GM18868 (cell line): ENCODE measurements at regions not wholly inside any gene's neighbourhood (a gene's known extent, or its start where the extent isn't known, plus 50 kb on each side); places are given as distances from the start of the nearest gene placed in this dataset.

ENCODE experiments used
- ATAC-seq: cut with Tn5 transposase; IDR thresholded peaks from one replicate; pipeline ENCODE4 v1.9.1; 2021; ENCODE audit warnings: mild to moderate bottlenecking, moderate library complexity; ENCODE audit not compliant: unreplicated experiment

DNA sequence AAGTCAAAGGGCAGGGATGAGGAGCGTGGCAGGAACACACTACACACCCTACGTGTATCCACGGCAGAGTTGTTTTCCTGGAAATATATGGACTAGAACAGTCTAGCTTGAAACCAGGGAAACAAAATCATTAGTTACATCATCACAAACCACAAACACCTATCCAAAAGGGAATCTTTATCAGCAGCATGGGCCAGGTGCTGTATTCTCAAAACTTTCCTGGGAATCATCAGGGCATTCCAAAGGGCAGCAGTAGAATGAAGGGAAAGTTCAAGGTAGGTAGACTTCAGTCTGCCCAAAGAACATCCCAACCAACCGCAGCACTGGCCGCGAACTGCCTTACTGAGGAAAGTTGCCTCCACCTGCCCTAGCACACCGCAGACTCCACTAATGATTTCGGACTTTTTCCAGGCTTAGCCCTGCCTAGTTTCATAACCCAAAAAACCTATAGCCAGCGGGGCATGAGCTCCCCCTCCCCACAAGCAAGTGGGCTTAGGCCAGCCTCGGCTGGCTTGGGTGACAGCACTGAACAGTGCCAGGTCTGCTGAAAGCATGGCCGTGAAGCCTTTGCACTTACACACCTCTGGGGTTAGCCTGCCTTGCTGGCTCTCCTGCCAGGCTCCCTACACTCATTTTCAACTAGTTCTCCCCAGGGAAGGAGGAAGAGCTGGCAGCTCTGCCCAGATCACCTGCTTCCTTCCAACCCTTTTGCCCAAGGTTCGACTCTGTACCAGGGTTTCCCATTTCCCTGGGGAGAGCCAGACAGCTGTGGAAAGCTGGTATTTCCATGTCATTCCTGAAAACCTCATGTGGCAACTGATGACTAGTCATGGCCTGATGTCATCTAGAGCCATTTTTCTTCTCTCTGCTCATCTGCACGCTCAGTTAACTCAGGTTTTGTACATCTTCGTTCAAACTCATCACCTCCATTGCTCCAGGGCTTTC is 77.3 kb upstream of the UBAC2 start:
- ATAC-seq = no peak

DNA sequence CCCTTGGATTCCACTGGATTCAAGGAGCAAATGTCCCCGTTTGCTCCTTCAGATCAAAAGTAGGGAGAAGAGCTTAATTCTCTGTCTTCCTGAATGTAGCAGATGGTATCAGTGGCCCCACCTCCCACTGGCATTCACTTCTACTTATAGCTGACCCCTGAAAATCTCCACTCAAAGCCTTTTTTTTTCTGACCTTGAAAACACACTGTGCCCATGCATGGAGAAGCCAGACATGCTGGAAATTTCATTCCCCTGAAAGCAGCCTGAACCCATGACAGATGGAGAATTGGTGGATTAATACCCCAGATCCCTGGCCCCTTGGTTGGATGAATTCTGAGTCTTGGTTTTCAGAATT is 76.6 kb upstream of the UBAC2 start:
- no peak for ATAC-seq

DNA sequence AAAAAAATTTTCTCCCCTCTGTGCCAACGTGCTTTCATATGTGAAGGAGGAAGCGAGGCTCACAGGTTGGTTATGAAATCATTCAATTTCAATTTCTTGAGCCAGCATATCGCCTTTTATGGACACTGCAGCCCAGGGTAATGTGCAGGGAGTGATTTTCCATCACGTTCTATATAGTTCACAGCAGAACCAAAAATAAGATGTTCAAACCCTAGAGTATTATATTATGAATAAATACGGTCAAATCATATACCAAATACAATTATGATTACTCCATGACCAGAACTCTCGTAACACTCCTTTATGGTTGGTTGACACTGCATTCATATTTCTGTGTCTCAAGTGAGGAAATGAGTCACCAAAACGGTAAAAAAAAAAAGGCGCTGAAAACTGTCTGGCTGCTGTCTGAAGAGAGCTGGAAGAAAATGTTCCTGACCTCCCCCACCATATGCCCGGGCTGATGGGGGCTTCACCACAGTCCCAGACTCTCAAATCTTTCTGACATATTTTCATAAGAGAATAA is 75.8 kb upstream of the UBAC2 start:
- peak; percentile 77 for ATAC-seq

DNA sequence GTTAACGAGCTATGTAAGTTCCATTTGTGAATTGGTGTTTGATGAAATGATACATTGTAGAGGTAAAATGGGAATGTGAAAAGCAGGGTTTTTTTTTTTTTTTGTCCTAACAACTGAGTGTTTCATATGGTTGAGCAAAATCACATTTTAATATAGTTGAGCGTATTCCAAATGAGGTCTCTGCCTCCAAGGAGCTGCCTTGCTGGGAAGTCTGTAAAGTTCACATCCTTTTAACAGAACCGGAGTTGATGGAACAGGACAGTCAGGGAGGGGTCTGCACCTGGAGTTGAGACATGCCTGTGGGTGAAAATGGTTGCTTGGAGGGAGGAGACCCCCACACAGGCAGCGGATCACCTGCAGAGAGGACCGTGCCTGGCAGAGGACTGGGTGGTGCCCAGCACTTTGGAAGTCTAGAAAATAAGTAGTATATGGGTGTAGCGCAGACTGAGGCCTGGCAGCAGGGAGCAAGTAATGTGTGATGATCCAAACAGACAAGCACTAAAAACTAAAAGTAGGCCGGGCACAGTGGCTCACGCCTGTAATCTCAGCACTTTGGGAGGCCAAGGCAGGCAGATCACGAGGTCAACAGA is 75.2 kb upstream of the UBAC2 start:
- no peak for ATAC-seq

DNA sequence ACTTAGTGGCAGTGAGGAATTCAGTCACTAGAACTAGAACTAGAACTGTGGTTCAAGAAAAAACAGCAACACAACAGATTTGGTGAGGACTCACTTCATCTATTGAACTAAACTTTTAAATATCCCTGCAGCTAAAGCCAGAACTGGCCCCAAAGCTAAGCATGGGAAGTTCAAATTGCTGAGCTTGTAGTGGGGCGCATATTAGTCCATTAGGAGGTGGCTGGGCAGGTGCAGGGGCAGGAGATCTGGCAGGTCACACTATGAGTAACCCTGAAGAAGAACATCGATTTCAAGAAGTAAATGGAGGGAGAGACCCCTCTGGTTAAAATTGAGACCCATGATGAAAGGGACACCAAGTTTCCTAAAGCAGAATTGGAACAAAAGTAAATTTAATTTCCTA is 73.8 kb upstream of the UBAC2 start:
- ATAC-seq = no peak

DNA sequence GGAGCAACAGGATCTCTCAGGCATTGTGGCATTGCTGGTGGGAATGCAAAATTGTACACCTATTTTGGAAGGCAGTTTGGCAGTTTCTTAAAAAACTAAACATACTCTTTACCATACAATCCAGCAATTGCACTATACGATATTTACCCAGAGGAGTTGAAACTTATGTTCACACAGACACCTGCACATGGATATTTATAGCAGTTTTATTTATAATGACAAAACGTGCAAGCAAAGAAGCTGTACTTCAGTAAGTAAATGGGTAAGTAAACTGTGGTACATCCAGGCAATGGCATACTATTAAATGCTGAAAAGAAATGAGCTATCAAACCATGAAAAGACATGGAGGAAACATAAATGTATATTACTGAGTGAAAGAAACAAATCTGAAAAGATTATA is 71.6 kb upstream of the UBAC2 start:
- ATAC-seq = no peak

DNA sequence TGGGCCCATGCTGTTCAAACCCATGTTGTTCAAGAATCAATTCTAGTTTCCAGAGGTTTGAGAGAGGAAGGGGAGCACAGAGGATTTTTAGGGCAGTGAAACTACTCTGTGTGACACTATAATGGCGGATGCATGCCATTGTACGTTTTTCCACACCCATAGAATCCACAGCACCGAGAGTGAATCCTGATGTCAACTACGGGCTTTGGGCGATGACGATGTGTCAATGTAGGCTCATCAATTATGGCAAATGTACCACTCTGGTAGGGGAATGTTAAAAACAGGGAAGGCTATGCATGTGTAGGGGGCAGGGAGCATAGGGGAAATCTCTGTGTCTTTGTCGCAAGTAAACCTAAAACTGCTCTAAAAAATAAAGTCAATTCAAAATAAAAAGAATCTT is 70.7 kb upstream of the UBAC2 start:
- no peak for ATAC-seq

DNA sequence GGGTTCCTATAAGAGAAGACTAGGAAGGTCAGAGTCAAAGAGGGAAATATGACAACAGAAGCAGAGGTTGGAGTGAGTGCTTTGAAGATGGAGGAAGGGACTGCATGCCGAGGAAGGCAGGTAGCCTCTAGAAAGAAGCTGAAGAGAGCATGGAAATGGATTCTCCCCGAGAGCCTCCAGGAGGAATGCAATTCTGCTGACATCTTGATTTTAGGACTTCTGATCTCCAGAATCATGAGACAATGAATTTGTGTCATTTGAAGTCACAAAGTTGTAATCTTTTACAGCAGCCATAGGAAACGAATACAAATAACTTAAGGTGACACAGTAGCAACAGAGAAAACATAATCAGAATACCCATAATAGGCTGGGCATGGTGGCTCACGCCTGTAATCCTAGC is 69.2 kb upstream of the UBAC2 start:
- no peak for ATAC-seq

DNA sequence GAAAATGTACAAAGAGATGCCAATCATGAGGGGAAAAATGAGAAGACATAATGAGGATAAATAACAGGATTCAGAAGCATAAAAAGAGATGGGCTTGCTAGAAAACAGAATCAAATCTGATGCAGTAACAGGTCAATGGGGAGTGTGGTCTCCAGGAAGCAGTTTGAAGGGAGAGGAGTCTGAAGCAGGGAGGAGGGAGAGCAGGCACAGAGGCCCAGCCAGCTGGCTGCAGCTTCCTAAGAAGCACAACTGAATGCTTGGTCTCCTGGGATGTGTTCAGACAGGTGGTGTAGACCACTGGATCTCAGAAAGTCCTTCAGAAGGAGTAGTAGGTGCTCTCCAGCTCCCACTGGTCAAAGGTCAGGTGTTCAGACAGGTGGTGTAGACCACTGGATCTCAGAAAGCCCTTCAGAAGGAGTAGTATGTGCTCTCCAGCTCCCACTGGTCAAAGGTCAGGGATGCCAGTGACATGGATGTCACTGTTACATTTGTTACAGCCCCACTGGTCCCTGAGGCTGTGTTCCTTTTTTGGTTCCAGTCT is 68.3 kb upstream of the UBAC2 start:
- no peak for ATAC-seq

DNA sequence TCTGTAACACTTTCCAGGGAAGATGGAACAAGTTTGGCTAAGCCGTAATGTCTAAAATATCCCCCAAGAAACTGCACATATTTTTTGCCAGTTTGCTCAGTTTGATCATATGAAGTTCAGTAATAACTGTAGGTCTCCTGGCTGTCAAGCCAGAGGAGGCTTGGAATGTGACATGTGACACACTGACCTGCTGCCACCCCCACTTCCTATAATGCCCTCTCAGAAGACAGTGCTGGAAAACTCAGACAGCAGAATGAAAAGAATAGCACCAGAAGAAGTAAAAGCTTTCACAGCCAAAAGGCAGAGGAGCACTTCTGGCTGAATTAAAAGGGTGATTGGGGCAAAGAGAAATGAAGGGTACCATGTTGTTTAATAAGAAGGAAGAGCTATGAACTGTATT is 67.4 kb upstream of the UBAC2 start:
- ATAC-seq = no peak

DNA sequence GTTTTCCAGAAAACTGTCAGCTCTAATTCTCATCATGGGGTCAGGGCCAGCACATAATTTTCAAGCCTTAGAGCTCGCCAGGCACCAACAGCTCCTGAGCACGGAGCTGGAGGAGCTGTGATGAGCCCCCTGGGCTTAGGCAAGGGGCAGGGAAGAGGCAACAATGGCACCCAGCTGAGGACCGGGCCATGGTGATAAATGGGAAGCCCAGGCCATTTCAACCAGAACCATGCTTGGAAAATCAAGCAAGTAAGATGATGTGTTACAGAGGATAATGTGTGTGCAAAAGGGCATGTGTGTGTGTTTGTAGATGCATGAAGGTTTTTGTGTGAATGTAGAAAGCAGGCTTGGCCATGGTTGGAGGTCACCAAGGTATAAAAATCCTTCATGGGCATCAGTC is 66.8 kb upstream of the UBAC2 start:
- ATAC-seq = no peak

DNA sequence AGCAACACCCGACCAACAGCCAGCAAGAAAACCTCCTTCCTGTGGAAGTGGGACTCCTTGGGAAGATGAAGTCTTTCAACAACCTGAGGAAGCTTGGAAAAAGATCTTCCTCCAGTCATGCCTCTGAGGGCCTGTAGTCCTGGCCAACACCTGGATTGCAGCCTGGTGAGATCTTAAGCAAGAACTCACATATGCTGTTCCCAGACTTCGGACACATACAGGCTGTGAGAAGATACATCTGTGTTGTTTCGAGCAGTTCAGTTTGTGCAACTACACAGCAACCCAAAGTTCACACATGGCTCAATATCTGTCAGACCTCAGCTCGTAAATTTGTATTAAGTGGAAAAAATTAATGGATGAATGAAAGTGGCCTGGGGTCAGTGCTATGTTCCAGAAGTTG is 65.1 kb upstream of the UBAC2 start:
- ATAC-seq = no peak

DNA sequence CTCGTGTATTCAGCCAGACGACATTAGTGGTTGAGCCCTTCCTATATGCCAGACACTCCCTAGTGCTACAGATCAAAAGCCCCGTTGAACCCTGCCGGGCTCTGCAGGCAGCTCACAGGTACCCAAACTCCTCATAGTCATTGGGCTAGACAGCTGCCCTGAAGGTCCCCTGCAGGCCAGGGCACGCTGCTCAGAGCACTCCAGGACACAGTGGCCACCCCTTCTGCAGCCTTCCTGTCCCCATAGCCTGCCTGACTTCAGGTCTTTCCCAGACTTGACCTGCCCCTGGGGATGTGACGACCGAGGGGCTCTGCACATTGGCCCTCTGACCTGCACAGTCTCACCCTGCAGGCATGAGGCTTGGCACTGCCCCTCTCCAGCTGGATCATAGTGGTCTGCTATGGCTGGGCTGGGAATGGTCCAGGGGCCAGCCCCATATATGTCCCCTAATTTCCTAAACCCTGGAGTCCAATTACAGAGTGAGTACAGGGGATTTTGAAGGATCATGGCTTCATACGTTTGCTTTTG is 64.2 kb upstream of the UBAC2 start:
- ATAC-seq = no peak

DNA sequence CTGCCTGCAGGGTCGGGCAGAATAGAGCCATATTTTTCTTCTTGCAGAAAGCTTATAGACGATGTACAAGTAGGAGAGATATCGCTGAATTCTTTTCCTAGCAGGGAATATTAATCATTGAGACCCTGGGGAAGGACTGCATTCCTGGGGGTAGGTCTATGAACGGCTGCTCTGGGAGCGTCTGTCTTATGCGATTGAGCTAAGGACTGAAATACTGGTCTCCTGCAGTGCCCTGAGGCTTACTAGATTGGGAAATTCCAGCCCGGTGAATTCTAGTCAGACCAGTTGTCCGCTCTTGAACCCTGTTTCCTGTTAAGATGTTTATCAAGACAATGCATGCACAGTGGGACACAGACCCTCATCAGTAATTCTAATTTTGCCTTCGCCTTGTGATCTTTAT is 59.8 kb upstream of the UBAC2 start:
- no peak for ATAC-seq

DNA sequence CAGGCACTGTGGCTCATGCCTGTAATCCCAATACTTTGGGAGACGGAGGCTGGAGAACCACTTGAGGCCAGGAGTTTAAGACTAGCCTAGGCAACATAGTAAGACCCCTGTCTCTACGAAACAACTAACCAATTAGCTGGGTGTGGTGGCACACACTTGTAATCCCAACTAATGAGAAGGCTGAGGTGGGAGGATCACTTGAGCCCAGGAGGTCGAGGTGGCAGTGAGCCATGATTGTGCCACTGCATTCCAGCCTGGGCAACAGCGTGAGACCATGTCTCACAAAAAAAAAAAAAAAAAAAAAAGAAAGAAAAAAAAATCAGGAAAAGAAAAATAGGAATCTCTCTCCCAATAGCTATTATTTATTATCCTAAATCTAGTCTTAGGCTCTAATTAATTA is 56.8 kb upstream of the UBAC2 start:
- no peak for ATAC-seq

DNA sequence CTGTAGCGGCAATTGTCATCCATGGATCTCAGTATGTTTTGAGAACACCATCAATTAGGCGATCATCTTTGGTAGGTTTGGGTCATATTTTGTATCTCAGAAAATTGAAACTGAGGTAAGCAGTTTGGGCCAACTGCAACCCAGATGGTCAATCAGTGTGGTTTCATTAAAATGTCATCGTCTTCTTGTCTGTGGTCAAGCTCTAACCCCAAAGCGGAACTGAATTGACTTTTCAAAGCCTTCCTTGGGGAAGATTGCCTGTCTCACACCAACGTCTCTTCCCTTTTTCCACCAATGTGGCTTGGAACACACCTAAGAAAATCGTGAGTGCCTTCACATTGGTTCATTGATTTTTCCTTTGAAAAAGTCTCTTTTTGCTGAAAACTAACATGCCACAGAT is 56.3 kb upstream of the UBAC2 start:
- no peak for ATAC-seq

DNA sequence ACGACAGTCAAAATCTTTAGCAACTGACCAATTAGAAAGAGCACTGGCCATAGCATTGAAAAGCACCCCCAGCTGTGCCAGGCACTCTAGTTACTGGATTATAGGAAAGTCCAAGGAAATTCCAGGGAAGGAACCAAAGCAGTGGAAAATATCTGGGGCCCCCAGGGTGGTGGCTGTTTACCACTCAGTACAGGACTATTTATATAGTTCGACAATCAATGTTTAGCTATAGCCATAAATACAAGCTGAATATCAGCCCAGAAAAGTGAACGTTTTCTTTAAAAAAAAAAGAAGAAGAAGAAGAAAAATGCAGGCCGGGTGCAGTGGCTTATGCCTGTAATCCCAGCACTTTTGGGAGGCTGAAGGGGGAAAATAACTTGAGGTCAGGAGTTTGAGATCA is 55.2 kb upstream of the UBAC2 start:
- no peak for ATAC-seq

DNA sequence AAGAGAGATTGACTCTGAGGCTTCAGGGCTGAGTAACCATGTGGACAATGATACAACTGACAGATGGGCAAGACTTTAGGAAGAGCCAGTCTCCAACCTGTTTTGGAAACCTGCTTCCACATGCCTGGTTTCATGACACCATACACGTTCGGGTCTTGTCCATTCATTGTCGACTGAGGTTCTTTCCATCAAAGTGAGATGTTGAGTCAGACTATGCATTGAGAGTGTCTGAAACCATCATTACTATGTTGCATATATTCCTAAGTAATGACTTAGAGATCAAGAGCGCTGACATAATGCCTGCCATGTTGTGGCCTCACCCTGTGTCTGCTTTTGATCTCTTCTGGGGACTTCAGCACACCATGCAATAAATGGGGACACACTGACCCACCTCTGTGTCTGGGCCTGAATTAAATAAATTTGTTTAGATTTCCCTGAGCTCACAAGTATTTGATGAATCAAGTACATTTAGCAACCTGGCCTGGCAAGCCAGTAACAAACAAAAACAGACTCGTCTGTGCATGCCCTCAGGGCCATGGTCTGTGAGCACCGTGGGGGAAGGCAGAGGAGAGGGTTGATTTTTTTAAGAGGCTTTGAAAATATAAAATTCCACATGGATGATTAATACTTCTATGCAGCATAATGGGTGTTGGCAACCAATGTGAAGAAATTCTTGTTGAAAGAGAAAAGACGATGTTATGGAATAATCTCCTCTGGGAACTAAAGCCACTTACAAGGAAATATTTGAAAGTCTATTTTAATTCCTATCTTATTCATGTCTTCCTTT is 49.9 kb upstream of the UBAC2 start:
- ATAC-seq = no peak
